PFSK-1 (cell line): ENCODE measurements at regions not wholly inside any gene's neighbourhood (a gene's known extent, or its start where the extent isn't known, plus 50 kb on each side); places are given as distances from the start of the nearest gene placed in this dataset.

Source experiments
- FOXP2 ChIP-seq: optimal IDR thresholded peaks from 2 replicates; pipeline ENCODE3; 2011; ENCODE audit warnings: borderline replicate concordance, control low read depth, inconsistent platforms; ENCODE audit not compliant: insufficient read depth; ENCODE audit errors: extremely low read length, extremely low read depth
- POLR2AphosphoS5 ChIP-seq: IDR thresholded peaks from 2 replicates; pipeline ENCODE4 v1.6.1; 2012; ENCODE audit warnings: low read depth, mild to moderate bottlenecking, control low read depth, low read length, moderate library complexity
- REST ChIP-seq, 2 experiments: IDR thresholded peaks; 2 replicates each; pipeline versions ENCODE4 v1.6.1 to v1.8.0; 2011 to 2012; ENCODE audit warnings: low read depth in 2 of 2, low read length in 2 of 2, control low read depth in 1 of 2, inconsistent platforms in 1 of 2, mild to moderate bottlenecking in 1 of 2, moderate library complexity in 1 of 2; ENCODE audit not compliant: insufficient read depth in 1 of 2
- SIN3A ChIP-seq: IDR thresholded peaks from 2 replicates; pipeline ENCODE4 v1.6.1; 2012; ENCODE audit warnings: mild to moderate bottlenecking, low read length, moderate library complexity, borderline replicate concordance; ENCODE audit not compliant: insufficient read depth
- TAF1 ChIP-seq: IDR thresholded peaks from 2 replicates; pipeline ENCODE4 v1.6.1; 2012; ENCODE audit warnings: low read length, control low read depth, borderline replicate concordance; ENCODE audit not compliant: insufficient read depth

GRCh38 chr16:9014389-9014788, 50.7 kb upstream of the USP7 start:
- TF ChIP-seq POLR2AphosphoS5 (no peak), TAF1 (no peak), REST (IDR thresholded peaks at IDR 0.05; ENCODE audit: insufficient read depth in 1 of 2, low read depth in 2 of 2, low read length in 2 of 2) (no peak), SIN3A (no peak), FOXP2 (no peak)

GRCh38 chr16:9015489-9015888, 51.8 kb upstream of the USP7 start:
- no peak for TF ChIP-seq POLR2AphosphoS5
- TF ChIP-seq FOXP2: no peak
- TF ChIP-seq SIN3A: no peak
- no peak for TF ChIP-seq REST (IDR thresholded peaks at IDR 0.05; ENCODE audit: insufficient read depth in 1 of 2, low read depth in 2 of 2, low read length in 2 of 2)
- no peak for TF ChIP-seq TAF1

- TF ChIP-seq TAF1: no peak
- no peak for TF ChIP-seq FOXP2
- no peak for TF ChIP-seq SIN3A
- TF ChIP-seq POLR2AphosphoS5: no peak
Measured at GRCh38 chr16:9016824-9017223, 53.1 kb upstream of the USP7 start.

GRCh38 chr16:9027070-9027799, 63.5 kb upstream of the USP7 start:
- TF ChIP-seq POLR2AphosphoS5 (no peak), TAF1 (no peak), FOXP2 (no peak), SIN3A (no peak), REST (IDR thresholded peaks at IDR 0.05; ENCODE audit: insufficient read depth in 1 of 2, low read depth in 2 of 2, low read length in 2 of 2) (no peak)

- no peak for TF ChIP-seq TAF1
Measured at GRCh38 chr16:9031107-9031506, 60.3 kb upstream of the HAPSTR1 start.

- TF ChIP-seq FOXP2 (no peak), TAF1 (no peak), REST (IDR thresholded peaks at IDR 0.05; ENCODE audit: insufficient read depth in 1 of 2, low read depth in 2 of 2, low read length in 2 of 2) (no peak), POLR2AphosphoS5 (no peak), SIN3A (no peak)
Measured at GRCh38 chr16:9033125-9033830, 58.2 kb upstream of the HAPSTR1 start.
